PFSK-1 (cell line): ENCODE measurements at regions not wholly inside any gene's neighbourhood (a gene's known extent, or its start where the extent isn't known, plus 50 kb on each side); places are given as distances from the start of the nearest gene placed in this dataset.

Source experiments
- FOXP2 ChIP-seq: optimal IDR thresholded peaks from 2 replicates; pipeline ENCODE3; 2011; ENCODE audit warnings: borderline replicate concordance, control low read depth, inconsistent platforms; ENCODE audit not compliant: insufficient read depth; ENCODE audit errors: extremely low read length, extremely low read depth
- POLR2AphosphoS5 ChIP-seq: IDR thresholded peaks from 2 replicates; pipeline ENCODE4 v1.6.1; 2012; ENCODE audit warnings: low read depth, mild to moderate bottlenecking, control low read depth, low read length, moderate library complexity
- SIN3A ChIP-seq: IDR thresholded peaks from 2 replicates; pipeline ENCODE4 v1.6.1; 2012; ENCODE audit warnings: mild to moderate bottlenecking, low read length, moderate library complexity, borderline replicate concordance; ENCODE audit not compliant: insufficient read depth
- TAF1 ChIP-seq: IDR thresholded peaks from 2 replicates; pipeline ENCODE4 v1.6.1; 2012; ENCODE audit warnings: low read length, control low read depth, borderline replicate concordance; ENCODE audit not compliant: insufficient read depth
- TF ChIP-seq, protein P1 (sequence below), 2 experiments: IDR thresholded peaks; 2 replicates each; pipeline versions ENCODE4 v1.6.1 to v1.8.0; 2011 to 2012; ENCODE audit warnings: low read depth in 2 of 2, low read length in 2 of 2, control low read depth in 1 of 2, inconsistent platforms in 1 of 2, mild to moderate bottlenecking in 1 of 2, moderate library complexity in 1 of 2; ENCODE audit not compliant: insufficient read depth in 1 of 2

DNA sequence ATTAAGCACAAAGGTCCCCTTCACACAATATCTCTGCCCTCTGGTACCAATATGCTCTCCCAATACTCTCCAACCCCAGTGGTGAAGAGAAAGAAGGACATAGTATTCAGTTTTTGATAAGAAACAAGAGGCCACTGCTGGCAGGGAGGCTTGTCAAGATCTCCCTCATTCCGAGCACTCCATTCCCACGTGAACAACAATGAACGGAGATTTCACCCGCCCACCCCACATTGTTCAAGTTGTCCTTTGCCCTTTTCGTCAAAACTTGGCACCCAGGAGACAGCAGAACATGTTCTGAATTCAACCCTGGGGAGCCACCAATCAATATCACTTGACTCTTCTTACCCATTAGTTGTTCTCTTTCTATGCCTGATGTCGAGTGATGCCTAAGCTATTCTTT, 54.2 kb upstream of the SLC25A4 start:
- TF ChIP-seq POLR2AphosphoS5 (no peak), TAF1 (no peak), SIN3A (no peak), FOXP2 (no peak)
- TF ChIP-seq, protein P1, sequence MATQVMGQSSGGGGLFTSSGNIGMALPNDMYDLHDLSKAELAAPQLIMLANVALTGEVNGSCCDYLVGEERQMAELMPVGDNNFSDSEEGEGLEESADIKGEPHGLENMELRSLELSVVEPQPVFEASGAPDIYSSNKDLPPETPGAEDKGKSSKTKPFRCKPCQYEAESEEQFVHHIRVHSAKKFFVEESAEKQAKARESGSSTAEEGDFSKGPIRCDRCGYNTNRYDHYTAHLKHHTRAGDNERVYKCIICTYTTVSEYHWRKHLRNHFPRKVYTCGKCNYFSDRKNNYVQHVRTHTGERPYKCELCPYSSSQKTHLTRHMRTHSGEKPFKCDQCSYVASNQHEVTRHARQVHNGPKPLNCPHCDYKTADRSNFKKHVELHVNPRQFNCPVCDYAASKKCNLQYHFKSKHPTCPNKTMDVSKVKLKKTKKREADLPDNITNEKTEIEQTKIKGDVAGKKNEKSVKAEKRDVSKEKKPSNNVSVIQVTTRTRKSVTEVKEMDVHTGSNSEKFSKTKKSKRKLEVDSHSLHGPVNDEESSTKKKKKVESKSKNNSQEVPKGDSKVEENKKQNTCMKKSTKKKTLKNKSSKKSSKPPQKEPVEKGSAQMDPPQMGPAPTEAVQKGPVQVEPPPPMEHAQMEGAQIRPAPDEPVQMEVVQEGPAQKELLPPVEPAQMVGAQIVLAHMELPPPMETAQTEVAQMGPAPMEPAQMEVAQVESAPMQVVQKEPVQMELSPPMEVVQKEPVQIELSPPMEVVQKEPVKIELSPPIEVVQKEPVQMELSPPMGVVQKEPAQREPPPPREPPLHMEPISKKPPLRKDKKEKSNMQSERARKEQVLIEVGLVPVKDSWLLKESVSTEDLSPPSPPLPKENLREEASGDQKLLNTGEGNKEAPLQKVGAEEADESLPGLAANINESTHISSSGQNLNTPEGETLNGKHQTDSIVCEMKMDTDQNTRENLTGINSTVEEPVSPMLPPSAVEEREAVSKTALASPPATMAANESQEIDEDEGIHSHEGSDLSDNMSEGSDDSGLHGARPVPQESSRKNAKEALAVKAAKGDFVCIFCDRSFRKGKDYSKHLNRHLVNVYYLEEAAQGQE (IDR thresholded peaks at IDR 0.05; ENCODE audit: insufficient read depth in 1 of 2, low read depth in 2 of 2, low read length in 2 of 2): no peak

DNA sequence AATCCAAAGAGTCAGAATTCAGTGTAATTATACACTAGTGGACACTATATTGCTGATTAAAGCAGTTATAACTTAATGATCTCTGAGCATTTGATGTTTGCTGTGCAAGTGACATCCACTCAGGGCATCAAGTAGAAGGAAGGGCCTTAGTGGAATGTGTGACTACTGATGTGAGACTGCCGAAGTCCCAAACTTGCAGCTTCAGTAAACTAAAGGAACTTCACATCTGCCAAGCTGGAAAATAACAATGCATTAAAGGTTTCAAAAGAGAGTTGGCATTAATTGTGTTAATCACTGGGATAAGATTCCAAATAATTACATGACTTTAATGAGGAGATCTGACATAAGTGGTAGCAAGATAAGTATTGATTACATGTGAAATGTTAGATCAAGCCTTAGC, 52.5 kb upstream of the SLC25A4 start:
- TF ChIP-seq POLR2AphosphoS5 (no peak), FOXP2 (no peak), SIN3A (no peak)

DNA sequence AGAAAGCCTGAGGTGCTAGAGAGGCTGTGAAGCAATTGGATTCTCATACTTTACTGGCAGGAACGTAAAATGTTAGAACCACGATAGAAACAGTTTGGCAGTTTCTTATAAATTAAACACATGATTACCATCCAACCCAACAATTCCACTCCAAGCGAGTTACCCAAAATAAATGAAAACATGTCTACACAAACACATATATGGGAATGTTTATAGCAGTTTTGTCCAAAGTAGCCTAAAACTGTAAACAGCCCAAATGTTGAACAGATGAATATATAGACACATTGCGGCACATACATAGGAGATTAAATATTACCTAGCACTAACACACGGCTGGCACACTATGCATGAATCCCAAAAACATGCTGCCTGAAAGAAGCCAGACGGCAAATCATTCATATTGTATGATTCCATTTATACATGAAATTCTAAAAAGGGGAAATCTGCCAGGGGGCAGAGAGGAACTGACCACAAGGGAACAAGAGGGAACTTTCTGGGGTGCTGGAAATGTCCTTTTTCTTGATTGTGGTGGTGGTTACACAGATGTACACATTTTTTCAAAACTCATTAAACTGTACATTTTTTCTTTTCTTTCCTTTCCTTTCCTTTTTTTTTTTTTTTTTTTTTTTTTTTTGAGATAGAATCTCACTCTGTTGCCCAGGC, 50.4 kb upstream of the SLC25A4 start:
- TF ChIP-seq SIN3A (no peak), FOXP2 (no peak)
